Left kidney (tissue), 1 donor: ENCODE measurements at regions not wholly inside any gene's neighbourhood (a gene's known extent, or its start where the extent isn't known, plus 50 kb on each side); places are given as distances from the start of the nearest gene placed in this dataset.
A peak's percentile ranks its signal among the peaks of the same experiment; 100 is the strongest.
"Not testable (repeated sequence)": the region's sequence is repeated elsewhere in the genome, so short reads cannot be mapped to it uniquely, and the experiment has no call there.

Experiments used
- DNase-seq: peaks from one replicate; pipeline ENCODE4 v3.0.0-alpha.2; 2013

DNA sequence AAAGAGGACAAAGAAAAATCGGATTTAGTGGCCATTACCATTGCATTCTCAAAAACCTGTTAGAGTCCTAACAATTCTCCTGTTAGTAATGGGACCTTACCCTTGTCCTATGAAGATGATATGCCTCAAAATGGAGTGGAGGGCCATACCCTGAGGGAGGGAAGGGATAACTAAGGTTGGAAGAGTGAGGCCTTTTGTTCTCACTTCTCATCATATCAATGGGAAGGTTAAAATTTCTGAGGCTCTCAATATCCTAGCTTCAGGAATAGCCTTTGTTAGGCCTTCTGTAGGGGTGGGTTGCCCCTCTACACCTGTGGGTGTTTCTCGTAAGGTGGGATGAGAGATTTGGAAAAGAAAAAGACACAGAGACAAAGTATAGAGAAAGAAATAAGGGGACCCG, 109.4 kb upstream of the SGIP1 start:
- DNase-seq: not testable (repeated sequence)

DNA sequence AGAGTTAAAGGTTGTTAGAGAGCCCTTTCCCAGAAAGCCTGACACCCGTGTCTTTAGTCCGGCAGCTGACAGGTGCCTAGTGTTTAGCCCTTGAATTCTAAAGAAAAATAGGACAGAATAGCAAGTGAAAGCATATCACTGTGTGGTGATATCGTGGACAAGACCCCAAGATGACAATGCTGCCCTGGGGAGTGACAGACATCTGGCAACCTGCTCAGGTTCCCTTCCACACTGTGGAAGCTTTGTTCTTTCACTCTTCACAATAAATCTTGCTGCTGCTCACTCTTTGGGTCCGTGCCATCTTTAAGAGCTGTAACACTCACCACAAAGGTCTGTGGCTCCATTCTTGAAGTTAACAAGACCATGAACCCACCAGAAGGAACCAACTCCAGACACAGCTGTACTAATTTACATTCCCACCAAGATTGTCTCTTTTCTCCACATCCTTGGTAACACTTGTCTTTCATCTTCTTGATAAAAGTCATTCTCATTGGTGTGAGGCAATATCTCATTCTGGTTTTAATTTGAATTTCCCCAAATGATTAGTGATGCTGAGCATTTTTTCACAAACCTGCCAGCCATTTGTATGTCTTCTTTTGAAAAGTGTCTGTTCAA, 107.6 kb upstream of the SGIP1 start:
- no peak for DNase-seq

DNA sequence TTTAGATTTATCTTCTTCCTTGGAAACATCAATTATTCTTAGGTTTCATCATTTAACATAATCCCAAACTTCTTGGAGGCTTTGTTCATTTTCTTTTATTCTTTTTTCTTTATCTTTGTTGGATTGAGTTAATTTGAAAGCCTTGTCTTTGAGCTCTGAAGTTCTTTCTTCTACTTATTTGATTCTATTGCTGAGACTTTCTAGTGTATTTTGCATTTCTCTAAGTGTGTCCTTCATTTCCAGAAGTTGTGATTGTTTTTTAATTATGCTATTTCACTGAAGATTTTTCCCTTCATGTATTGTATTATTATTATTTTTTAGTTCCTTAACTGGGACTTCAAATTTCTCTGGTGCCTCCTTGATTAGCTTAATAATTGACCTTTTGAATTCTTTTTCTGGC, 103.1 kb upstream of the SGIP1 start:
- DNase-seq: not testable (repeated sequence)

DNA sequence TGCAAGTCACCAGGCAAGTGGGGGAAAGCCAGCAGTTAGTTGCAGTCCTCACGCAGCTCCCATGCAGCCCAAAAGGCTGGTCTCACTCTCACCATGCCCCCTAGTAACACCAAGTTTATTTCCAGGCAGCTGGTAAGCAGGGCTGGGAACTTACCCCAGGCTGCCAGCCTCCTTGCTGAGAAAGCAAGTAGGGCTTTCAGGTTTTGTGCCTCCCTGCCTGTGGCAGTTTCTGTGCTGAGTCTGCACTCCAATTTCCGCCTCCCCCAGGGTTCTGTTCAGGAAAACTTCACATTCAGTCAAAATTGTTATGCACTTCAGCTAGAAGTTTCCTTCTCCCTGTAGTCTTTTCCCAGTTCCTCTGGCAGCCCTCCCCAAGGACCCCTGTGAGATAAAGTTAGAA, 102.0 kb upstream of the SGIP1 start:
- DNase-seq: no peak

DNA sequence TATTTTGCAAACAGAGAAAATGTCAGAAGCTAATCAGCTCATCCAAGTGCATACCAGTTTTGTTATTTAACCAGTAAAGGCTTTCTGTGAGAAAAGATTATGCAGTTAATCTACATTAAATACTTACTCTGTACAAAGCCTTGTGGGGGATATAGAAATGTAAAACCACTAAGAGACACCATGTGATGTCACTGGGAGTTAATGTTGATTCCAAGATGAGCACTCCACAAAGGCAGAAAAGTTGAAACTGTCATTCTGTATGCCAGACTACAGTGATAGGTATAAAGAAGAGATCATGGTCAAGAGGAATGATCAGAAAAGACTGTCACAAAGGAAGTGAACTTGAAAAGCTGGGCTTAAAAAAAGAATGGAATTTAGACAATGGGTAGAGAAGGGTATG, 100.3 kb upstream of the SGIP1 start:
- no peak for DNase-seq

DNA sequence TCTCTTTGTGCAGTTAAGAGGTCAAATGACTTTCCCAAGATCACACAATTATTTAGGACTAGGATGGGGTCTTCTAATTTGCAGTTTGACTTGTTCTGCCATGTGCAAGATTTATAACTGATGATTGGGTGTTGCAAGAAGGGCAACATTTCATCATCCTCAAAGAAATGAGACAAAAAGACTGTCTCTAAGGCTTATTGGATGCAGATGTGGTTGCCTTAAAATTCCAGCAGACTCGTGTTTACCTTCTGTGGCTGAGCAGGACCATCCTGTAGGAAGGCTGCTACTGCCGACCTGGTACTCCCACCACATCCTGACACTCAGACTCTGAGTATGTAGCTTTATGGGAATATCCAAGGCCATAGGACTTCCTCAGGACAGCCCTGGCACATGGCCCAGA, 99.9 kb upstream of the SGIP1 start:
- DNase-seq: no peak

DNA sequence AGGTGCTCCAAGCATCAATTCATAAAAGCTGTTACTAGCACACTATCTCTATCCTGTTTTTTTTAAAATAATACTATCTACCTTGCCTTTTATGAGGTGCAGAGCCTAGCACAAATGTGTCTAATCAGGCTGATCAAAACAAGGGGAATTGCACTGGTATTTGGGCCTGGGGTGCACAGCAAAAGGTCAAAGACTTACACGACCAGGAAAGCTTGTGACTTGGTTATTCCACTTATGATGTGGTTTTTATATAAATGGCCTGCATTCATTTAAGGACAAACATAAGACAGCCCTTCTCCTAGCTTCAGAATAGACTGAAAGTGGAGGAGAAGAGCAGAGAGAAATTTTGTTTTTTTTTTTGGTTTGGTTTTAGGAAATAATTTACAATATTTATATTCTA, 98.4 kb upstream of the SGIP1 start:
- DNase-seq: no peak

DNA sequence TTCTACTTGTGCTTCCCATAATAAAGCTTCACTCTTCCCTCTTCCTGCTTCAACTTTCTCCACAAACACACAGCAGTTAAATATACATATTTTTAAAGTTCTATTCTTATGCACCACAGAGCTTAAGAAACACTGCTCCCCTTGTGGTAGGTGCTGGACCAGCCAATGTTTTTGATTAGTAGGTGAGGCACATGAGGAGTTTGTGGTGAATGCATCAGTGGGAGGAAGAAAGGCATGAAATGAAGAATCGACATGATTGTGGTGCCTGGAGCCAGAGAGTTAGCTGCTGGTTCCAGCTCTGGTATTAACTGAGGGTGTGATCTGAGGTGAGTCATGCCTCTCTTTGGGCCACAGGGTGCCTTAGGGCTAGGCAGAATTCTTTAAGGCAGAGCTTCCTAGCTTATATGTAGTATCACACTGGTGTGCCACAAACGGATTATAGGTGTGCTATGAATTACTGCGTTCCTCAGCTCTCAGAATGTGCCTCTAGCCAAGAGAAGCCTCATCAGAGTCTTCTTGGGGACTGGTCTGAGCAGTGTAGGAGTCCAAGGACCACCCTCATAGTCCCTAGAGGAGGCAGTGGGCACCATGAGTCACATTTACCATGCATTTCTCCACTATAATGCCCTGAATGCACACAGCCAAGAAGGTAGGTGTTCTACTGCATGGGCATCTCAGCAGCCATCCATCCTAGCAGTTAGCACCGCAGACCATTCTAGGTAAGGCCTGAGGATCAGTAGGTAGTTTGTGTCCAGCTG, 97.4 kb upstream of the SGIP1 start:
- DNase-seq: no peak

DNA sequence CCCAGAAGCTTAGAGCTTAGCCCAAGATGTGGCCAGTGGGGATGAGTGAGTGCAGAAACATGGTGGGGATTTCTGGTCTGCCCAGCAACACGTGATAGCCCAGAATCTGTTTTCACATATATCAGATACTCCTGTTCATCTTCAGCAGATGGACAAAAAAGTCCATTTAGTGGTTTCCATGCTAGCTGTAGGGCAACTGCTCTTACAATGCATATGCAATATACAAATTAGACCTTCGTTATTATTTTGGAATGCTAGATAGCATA, 96.9 kb upstream of the SGIP1 start:
- no peak for DNase-seq

DNA sequence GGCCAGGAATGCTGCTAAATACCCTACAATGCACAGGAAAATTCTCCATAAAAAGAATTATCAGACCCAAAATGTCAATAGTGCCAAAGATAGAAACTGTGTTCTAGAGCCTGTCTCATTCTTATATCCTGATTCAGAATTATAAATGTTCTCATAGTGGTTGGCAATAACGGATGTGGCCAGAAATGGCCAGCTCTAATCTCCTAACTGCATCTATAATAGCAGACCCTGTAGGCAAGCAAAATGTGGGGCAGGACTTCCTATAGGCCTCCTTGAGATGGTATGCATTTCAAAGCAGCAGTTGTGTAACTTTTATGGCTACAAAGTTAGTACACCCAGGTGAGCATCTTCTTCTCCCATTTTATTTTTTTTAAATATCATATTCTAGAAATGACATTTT, 95.9 kb upstream of the SGIP1 start:
- DNase-seq: no peak

DNA sequence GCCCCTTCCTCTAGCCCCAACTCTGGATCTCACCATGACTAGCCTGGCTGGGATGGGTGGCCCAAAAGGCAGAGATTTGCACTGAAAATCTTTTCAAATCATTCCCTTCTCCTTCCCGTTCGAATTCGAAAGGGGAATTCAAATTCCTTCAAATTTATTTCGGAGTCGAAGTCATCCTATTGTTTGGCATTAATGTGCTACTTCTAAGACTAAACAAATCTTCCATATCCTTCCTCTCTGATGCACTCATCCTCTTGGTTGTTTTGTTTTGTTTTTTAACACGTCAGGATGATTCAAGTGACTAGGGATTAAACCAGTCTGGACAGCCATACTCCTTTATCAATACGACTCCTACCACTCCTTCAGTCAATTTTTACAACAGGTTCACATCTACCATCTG, 95.5 kb upstream of the SGIP1 start:
- no peak for DNase-seq

DNA sequence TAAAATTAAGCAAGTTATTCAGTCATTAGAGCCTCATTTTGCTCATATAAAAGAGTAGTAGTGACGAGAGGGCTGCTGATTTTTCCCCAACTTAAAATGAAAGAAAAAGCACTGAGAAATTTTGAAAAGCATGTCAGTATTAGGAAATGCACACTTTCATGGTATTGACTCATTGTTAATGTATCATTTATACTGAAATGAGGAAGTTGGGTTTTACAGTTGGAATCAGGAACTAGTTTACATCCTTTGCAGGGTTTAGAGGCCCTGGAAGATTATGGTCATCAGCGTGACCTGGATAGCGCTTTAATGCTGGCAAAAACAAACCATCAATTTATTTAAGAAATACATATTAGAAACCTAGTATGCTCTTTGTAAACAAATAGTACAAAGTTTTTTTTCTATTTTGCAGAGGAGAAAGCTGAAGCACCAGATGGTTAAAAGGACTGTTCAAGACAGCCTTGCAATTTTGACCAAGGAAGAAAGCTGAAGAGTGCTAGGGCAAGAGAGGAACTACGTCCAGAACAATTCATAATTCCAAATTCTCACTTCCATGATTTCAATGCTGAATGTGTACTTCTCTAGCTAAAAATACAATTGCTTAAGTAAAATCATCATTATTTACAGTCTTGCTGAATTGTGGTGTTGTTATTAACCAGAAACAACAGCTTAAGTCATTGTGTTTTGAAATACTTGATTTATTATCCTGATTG, 94.8 kb upstream of the SGIP1 start:
- no peak for DNase-seq

DNA sequence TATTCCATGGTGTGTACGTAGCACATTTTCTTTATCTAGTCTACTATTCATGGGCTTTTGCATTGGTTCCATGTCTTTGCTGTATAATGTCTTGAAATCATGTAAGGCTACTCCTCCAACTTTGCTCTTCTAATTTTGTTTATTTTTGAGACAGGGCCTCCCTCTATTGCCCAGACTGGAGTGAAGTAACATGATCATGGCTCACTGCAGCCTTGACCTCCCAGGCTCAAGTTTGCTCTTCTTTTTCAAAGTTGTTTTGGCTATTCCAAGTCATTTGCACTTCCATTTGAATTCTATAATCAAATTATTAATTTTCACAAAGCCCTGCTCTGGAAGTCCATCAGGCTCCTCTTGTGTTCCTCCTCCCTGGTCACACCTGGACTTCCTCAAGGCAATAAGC, 90.2 kb upstream of the SGIP1 start:
- no peak for DNase-seq

DNA sequence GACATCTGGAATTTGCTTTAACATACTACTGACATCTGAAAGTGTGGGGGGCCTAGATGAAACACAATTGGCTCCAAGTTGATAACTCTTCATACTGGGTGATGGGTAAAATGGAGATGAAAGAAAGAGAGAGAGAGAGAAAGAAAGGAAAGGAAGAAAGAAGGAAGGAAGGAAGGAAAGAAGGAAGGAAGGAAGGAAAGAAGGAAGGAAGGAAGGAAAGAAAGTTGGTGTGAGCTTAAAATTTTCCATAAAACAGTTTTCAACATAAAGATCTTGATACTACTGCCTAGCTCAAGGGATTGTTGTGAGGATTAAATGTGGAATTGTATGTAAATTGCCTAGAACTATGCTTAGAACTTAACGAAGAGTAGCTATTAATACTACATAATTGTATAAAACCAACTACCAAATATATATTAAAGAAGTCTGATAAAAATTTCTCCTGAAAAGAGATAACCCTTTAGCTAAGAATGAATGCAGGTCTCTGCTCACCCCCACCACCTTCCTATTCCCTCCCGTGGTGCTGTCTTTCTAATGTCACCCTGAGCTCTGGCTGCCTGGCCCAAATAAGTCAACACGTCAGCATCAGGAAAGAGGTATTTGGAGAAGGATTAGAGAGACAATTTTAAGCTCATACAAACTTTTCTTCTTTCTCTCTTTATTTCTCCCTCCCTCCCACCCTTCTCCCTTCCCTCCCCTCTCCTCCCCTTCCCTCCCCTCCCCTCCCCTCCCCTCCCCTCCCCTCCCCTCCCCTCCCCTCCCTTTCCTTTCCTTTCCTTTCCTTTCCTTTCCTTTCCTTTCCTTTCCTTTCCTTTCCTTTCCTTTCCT, 89.3 kb upstream of the SGIP1 start:
- no peak for DNase-seq

DNA sequence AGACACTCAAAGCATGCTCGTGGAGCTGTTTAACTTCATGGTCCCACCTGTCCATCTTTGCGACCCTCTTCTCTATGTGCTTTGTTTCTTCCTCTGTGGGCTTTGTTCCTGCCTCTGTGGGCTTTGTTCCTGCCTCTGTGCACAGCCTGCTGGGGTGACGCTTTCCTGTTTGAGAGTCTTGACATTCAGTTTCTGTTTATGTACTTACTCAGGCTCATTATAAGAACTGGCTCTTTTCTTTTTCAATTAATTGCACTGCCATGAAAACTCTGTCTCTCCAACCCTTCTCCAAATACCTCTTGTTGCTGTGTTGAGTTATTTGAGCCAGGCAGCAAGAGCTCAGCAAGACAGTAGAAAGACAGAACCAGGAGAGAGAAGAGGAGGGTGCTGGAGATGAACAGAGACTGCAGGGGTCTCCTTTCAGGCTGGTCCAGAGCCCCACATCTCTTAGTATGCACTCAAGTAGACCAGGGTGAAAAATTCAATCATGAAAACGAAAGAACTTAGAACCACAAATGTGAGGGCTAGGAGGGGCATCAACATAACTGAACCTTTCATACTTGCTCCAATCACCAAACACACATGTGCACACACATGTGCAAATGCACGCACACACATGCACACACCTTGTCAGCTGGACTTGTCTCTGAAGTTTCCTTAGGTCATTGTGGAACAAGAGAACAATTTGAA, 88.3 kb upstream of the SGIP1 start:
- DNase-seq: no peak

DNA sequence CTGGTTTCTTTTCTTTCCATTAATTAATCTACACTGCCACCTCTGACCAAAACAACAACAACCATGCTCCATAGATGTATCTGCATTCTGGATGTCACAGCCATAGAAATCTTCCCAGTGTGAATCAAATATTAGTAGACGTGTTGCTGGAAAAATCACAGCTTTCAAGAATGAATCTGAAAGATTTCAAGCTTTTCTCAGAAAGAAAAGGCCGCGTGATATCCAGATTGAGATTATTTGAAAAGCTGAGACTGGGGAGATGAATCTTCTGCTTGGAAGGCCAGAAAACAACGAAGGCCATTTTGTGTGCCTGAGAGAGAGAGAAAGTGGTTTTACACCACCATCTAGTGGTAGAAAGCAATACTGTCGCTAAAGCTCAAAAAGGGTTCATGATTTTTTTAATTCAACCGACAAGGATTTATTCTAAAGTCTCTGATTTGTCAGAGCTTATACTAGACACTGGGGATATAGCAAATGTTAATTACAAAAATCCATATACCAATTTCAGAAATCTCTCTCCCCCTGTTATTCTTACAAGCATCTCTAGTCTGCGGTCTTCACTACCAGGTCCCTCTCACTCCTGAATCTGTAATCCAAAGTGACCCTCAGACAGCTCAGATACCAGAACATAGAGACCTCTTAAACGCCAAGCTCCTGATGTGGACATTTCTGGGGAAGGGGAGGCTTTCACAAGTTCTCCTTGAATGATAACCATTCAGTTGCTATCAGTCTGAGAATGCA, 87.5 kb upstream of the SGIP1 start:
- DNase-seq: peak; percentile 73

DNA sequence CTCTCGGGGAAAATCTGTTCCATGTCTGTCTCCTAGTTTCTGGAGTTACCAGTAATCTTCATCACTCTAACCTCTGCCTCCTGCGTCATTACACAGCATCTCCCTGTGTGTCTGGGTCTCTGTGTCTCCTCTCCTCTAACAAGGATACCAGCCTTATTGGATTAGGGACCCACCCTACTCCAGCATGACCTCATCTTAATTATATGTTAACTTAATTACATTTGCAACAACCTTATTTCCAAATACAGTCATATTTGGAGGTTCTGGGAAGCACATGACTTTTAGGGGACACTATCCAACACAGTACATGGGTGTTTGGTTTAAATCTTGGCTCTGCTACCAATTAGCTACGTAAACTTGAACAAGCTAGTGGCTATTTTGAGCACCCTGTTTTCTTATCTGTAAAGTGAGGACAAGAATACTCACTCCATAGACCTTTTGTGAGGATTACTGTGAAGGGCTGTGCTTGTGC, 83.9 kb upstream of the SGIP1 start:
- no peak for DNase-seq

DNA sequence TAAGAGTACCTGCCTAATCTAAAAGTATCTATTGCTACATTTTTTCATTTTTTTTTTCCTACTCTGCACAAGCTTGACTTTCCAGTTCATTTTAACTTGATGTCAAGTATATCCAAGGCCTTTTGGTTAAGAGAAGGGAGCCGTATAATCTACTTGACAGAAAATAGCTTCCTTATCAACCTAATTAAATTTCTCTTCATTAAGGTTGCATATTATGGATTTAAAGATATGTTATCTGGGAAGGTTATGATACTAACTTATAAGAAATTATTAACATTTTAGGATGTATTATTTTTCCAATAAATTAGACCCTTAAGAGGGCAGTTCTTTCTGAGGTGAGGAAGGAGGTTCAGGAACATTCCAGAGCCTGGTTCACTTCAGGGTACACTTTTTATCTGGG, 83.1 kb upstream of the SGIP1 start:
- no peak for DNase-seq

DNA sequence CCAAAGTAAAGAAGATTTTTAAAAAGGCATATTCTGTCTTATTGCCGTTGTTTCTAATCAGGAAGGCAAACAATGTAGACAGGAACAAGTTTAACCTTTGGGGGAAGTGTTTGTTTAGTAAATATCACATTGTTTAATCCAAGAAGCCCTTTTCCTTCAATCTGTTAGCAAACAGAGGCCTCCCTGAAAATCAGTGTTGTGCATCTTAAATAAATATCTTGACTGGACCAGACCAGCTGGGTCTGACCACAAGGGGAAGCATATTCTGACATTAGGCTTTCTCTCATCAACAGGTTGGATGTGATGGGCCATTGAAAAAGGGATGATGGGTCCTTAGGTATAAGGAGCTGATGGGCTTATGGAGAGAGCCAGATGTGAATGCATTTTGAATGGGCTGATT, 81.8 kb upstream of the SGIP1 start:
- no peak for DNase-seq

DNA sequence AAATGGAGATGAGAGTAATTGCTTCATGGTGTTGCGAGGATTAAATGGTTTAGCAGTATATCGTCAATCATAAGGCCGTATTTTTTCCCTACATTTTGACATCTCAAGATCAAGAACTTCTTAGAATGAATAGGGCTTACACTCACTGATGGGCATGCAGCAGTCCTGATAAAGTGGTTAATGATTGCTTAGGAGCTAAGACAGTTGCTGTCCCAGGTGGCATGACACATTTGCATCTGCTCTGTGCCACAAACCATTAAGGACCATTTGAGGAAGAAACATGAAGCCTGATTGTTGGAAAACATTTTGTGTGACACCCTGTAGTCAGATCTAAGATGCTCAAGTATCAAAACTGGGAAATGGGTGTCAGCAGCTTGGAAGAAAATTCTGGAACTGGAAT, 81.0 kb upstream of the SGIP1 start:
- DNase-seq: no peak

DNA sequence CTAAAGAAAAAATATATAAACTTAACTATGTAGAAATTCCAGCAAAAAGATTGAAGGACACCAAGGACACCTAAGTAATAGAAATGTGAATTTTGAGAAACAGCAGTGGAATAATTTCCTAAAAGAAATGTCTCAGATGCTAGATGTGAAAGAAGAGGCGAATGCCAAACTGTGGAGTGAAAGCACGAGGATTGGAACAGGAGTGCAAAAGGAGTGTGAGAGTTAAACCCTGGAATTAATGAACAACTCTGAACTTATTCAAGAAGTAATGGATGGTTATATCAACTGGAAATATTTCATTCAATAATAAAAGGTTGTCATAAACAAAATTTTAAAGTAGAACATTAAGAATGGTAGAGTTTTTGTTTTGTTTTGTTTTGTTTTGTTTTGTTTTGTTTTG, 78.5 kb upstream of the SGIP1 start:
- DNase-seq: no peak

DNA sequence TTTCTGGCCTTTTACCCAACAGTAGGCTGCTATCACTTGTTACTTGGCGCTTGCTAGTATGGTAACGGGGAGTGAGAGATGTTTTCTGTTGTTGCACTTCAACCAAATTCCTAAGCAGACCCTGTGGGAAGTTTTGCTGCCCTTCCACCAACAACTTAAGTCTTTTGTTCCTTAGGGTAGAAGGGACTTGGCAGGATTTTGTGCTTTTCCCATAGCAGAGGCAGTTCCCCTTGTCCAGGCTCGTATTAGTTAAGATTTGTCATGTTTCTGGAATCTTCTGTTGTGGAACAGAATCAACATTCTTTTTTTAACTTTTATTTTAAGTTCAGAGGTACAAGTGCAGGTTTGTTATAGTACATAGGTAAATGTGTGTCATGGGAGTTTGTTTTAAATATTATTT, 73.2 kb upstream of the SGIP1 start:
- no peak for DNase-seq
